ENCODE measurements at regions not wholly inside any gene's neighbourhood (a gene's known extent, or its start where the extent isn't known, plus 50 kb on each side); places are given as distances from the start of the nearest gene placed in this dataset.
"Not testable (repeated sequence)": the region's sequence is repeated elsewhere in the genome, so short reads cannot be mapped to it uniquely, and the experiment has no call there.

DNA sequence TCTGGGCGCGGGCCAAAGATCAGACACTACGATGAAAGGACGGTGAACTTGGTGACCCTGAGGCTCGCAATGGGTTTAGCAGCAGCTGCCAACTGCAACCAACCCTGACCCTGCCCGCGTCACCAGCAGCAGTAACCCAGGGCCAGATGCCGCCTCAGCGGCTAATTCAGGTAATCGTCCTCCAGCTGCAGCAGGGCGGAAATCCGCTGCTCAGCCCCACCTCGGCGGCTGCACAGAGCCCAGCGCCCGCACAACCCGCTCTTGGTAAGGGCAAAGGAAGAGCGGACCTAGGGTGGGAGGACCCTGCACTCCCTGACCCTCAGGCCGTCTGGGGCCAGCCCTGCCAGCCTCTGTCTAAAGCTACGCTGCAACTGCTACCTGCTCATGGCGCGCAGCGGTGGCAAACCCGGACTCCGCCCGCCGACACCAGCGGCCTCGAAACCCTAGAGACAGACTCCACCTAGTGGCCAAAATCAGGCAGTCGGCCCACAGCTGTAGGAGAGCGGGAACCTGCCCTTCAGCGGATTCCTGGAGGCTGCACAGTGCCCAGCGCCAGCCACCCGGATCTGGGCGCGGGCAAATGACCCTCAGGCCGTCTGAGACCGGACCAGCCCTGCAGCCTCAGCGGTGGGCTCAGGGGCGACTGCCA lies 87.5 kb downstream of the POTEB3 start:
- TF ChIP-seq, protein P1, sequence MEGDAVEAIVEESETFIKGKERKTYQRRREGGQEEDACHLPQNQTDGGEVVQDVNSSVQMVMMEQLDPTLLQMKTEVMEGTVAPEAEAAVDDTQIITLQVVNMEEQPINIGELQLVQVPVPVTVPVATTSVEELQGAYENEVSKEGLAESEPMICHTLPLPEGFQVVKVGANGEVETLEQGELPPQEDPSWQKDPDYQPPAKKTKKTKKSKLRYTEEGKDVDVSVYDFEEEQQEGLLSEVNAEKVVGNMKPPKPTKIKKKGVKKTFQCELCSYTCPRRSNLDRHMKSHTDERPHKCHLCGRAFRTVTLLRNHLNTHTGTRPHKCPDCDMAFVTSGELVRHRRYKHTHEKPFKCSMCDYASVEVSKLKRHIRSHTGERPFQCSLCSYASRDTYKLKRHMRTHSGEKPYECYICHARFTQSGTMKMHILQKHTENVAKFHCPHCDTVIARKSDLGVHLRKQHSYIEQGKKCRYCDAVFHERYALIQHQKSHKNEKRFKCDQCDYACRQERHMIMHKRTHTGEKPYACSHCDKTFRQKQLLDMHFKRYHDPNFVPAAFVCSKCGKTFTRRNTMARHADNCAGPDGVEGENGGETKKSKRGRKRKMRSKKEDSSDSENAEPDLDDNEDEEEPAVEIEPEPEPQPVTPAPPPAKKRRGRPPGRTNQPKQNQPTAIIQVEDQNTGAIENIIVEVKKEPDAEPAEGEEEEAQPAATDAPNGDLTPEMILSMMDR (conservative IDR thresholded peaks at IDR 0.05 in 1 of 2, IDR thresholded peaks at IDR 0.05 in 1 of 2; ENCODE audit: extremely low read depth in 1 of 2, insufficient read depth in 1 of 2, low read depth in 1 of 2, low read length in 2 of 2): not testable (repeated sequence)
- TF ChIP-seq EZH2 (IDR thresholded peaks at IDR 0.05; ENCODE audit: borderline replicate concordance, low read length): not testable (repeated sequence)

All from mammary epithelial cell (primary cell).